NCI-H82 treated with DMSO at 0.1 percent for 48 hours (cell line): ENCODE measurements at regions not wholly inside any gene's neighbourhood (a gene's known extent, or its start where the extent isn't known, plus 50 kb on each side); places are given as distances from the start of the nearest gene placed in this dataset.
"Not testable (repeated sequence)": the region's sequence is repeated elsewhere in the genome, so short reads cannot be mapped to it uniquely, and the experiment has no call there.

ENCODE experiments used
- DNase-seq: peaks from one replicate; lab custom pipeline; 2025; ENCODE audit not compliant: unreplicated experiment; lab: John Stamatoyannopoulos, UW

- DNase-seq: no peak
Observed at GRCh38 chrX:16067886-16068515, 55.4 kb upstream of the GRPR start.

DNA sequence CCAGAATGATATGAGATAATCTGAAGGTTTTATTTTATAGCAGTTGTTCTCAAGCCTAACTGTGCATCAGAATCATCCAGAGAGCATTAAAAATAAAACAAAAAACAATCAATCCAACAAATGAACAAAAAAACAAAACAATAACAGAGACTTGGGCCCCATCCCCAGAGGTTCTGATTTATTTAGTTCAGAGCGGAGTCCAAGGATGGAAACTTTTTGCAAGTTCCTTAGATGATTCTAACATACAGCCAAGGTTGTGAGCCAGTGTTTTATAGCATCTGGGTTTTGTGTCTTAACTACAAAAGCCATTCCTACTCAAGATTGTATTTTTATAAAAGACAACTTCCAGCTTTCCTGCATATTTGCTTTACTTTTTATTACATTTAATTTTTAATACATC, 59.4 kb upstream of the GRPR start:
- DNase-seq: no peak

- DNase-seq: no peak
Observed at GRCh38 chrX:16063141-16063540, 60.2 kb upstream of the GRPR start.

GRCh38 chrX:16061296-16061695, 62.1 kb upstream of the GRPR start:
- no peak for DNase-seq

- DNase-seq: no peak
Observed at GRCh38 chrX:16060252-16060651, 63.1 kb upstream of the GRPR start.

DNA sequence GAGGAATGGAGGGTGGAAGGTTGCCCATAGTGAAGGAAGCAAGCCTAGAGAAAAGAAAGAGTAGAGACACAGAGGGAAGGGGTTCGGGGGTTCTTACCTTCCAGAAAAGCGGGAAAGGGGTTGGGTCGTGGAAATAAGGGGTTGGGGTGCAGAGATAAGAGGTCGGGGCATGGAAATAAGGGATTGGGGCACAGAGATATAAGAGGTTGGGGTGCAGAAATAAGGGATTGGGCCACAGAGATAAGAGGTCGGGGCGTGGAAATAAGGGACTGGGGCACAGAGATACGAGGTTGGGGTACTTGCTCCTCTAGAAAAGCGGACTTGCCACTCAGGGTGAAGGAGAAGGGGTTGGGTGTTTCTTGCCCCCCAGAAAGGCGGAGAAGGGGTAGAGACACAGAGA, 74.2 kb upstream of the GRPR start:
- not testable (repeated sequence) for DNase-seq

GRCh38 chrX:16042980-16043379, 80.4 kb upstream of the GRPR start:
- DNase-seq: no peak

- DNase-seq: no peak
Observed at GRCh38 chrX:16039834-16040233, 83.5 kb upstream of the GRPR start.

GRCh38 chrX:16039363-16039762, 84.0 kb upstream of the GRPR start:
- no peak for DNase-seq

GRCh38 chrX:16033331-16033730, 90.0 kb upstream of the GRPR start:
- no peak for DNase-seq

GRCh38 chrX:16028576-16028975, 94.8 kb upstream of the GRPR start:
- no peak for DNase-seq

DNA sequence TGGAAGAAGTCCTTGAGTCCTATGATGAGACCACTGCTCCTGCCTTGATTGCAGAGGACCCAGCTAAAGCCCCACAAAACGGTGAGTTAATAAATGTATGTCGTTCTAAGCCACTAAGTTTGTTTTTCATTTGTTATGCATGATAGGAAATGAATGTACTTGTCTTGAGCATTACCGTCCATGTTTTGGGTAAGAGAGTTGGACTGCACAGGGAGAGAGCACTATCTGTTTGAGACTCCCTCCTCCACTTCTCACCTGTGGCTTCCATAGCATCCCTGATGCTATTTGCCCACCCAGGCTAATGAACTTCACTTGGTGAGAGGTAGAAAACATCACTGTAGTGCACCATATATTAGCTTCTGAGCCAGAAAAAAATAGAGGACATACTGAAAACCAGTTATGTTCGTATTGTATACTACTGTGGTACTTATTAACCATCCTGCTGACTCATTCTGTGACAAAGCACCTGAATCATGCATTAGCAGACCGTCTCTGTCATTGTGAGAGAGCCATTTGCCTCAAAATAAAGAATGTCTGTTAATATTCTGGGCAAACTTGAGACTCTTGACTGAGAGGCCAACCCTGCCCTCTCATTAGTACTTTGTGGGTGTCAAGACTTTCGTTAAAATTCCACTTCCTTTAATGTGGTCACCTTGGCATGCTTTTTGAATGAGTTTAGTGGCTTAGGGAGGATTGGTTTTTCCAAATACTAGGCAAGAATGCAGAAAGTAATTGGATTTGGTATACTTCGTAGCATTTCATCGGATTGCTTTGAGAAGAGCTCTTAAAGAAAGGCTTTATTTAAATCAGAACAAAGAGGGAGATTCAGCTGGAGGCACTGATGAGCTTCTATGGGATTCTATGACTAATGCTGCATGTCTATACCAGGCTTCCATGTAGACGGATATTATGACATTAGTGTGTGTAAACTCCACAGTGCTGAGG, 99.3 kb upstream of the GRPR start:
- no peak for DNase-seq

GRCh38 chrX:16022580-16023200, 100.7 kb upstream of the GRPR start:
- no peak for DNase-seq

DNA sequence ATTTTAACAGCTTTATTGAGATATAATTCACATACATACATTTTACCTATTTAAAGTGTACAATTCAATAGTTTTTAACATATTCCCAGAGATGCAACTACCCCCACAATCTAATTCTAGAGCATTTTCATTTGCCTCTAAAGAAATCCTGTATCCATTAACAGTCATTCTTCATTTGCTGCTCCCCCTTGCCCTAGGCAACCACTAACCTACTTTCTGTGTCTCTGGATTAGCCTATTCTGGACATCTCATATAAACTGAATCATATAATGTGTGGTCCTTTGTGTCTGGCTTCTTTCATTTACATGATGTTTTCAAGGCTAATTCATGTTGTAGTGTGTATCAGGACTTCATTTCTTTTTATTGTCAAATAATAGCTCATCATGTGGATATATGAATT, 105.1 kb upstream of the GRPR start:
- no peak for DNase-seq

DNA sequence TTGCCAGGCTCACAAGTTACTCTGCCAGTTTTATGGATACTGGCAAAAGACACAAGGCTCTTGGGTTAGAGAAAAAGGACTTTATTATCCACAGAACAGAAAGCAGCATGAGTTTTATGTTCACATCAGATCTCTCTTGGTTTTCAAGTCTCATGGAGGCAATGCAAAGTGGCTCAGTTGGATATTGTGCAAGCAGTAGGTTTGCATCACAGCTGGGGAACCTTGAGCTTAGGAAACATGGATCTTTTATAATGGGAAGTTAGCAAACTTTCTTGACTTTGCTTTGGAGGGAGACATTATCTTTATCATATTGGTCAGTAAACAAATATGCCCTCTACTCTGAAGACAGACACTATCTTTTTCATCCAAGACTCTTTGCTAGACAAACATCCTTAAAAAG, 109.2 kb upstream of the GRPR start:
- no peak for DNase-seq

GRCh38 chrX:16012250-16012649, 111.1 kb upstream of the GRPR start:
- no peak for DNase-seq

DNA sequence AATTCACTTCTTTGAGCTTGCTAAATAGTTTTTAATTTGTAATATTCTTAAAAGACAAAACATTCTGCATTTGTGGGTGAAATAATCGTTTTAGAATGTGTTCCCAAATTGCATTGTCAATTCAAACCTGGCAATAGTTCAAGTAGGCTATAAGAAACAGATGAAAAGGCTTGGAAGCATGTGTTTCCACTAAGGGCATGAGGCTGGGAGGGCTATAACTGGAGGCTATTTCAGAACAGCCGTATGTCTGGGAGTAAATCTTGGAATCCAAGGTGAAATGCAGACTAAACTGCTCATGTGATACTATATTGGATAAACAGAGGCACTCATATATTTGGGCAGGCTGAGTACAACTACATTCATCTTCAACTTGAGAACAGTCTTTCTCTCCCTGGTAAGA, 117.4 kb upstream of the GRPR start:
- DNase-seq: no peak

- DNase-seq: no peak
Observed at GRCh38 chrX:16002185-16002584, 121.2 kb upstream of the GRPR start.

DNA sequence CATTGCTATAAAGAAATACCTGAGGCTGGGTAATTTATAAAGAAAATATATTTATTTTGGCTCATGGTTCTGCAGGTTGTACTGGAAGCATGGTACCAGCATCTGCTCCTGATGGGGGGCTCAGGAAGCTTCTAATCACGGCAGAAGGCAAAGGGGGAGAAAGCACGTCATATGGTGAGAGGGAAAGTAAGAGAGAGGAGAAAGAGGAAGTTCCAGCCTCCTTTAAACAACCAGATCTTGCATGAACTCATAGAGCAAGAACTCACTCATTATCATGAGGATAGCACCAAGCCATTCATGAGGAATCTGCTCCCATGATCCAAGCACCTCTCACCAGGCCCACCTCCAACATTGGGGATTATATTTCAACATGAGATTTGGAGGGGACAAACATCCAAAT, 125.0 kb upstream of the GRPR start:
- no peak for DNase-seq

GRCh38 chrX:15989716-15990115, 133.6 kb upstream of the GRPR start:
- DNase-seq: no peak

- DNase-seq: no peak
Observed at GRCh38 chrX:15988661-15989603, 134.3 kb upstream of the AP1S2 start.
